Heart left ventricle (tissue), 16 donors: ENCODE measurements at regions not wholly inside any gene's neighbourhood (a gene's known extent, or its start where the extent isn't known, plus 50 kb on each side); places are given as distances from the start of the nearest gene placed in this dataset.

Source experiments
- ATAC-seq, 4 donors: fragments of 200-7000 bp; cut with Tn5 transposase; one replicate each; pipeline ENCODE4 v1.9.1; 2020 to 2022; ENCODE audit warnings: moderate library complexity in 4 of 4, mild to moderate bottlenecking in 3 of 4, moderate number of reproducible peaks in 1 of 4
- DNase-seq, 5 donors: peaks; one replicate each; pipeline ENCODE4 v3.0.0-alpha.2; 2020
- H3K27ac ChIP-seq, 12 donors: fragments of 200-600 bp; sonication (generic) in 4 of 12; one replicate each; pipeline versions ENCODE4 v1.5.0 to v1.8.0; 2016 to 2022; ENCODE audit warnings: mild to moderate bottlenecking in 2 of 12
- H3K27me3 ChIP-seq, 9 donors: fragments of 200-600 bp; sonication (generic) in 2 of 9; one replicate each; pipeline versions ENCODE4 v1.5.1 to v1.8.0; 2016 to 2022; ENCODE audit warnings: mild to moderate bottlenecking in 3 of 9
- H3K36me3 ChIP-seq, 9 donors: fragments of 200-600 bp; sonication (generic) in 2 of 9; one replicate each; pipeline versions ENCODE4 v1.5.0 to v1.8.0; 2018 to 2022; ENCODE audit warnings: mild to moderate bottlenecking in 2 of 9
- H3K4me1 ChIP-seq, 12 donors: fragments of 200-600 bp; sonication (generic) in 4 of 12; one replicate each; pipeline versions ENCODE4 v1.5.0 to v1.8.0; 2016 to 2022; ENCODE audit warnings: mild to moderate bottlenecking in 3 of 12
- H3K4me3 ChIP-seq, 12 donors: fragments of 200-600 bp; sonication (generic) in 4 of 12; one replicate each; pipeline versions ENCODE4 v1.5.0 to v1.8.0; 2017 to 2022; ENCODE audit warnings: mild to moderate bottlenecking in 9 of 12, moderate library complexity in 4 of 12
- H3K9me3 ChIP-seq, 12 donors: fragments of 200-600 bp; sonication (generic) in 4 of 12; one replicate each; pipeline versions ENCODE4 v1.5.0 to v1.8.0; 2016 to 2022; ENCODE audit warnings: mild to moderate bottlenecking in 1 of 12
- CTCF ChIP-seq, 12 donors: fragments of 200-600 bp; sonication (generic) in 4 of 12; IDR thresholded peaks; one replicate each; pipeline versions ENCODE4 v1.5.0 to v1.8.0; 2018 to 2022; ENCODE audit warnings: antibody characterized with exemption in 12 of 12, mild to moderate bottlenecking in 5 of 12
- POLR2A ChIP-seq, 2 donors: fragments of 450-650 bp; IDR thresholded peaks; one replicate each; pipeline ENCODE4 v1.6.1; 2017; ENCODE audit warnings: antibody characterized with exemption in 2 of 2, mild to moderate bottlenecking in 2 of 2, moderate library complexity in 2 of 2
- WGBS, 4 donors: extraction: QIAGEN DNeasy Blood & Tissue Kit in 2 of 4; methylation state at CpG; one replicate each; pipeline versions ENCODE4 v1.1.5 to v1.1.7; 2013 to 2018; 5-methylcytosine and 5-hydroxymethylcytosine counted together
- intact Hi-C, 10 donors: fragments of 100-400 bp; cut with DNase I; formaldehyde crosslinking; loops; one replicate each; pipeline versions ENCODE4 v1.11.1 to v1.14.2; 2022
- donor health status: ischemic (EF 13 %, LVEDD 7.1; RV severe dilation, severe dysfunction).
- donor health status: healthy with polysubstance abuse.
- donor health status: DM: no; HTN: yes; CAD: no.
- donor health status: DM: no; HTN: no; CAD: no.
- donor health status: ischemic (EF 25% LVEDD 6.9; RV normal size, moderate dysfunction).
- donor health status: ischemic (EF 25% LVEDD 5.7; RV mildly dilated, moderate dysfunction).
- donor health status: healthy.
- donor health status: DM: yes; HTN: yes; CAD: no.
- donor health status: ischemic (EF 35%, LVEDD 5.7; RV mildly dilated, moderate dysfunction).
- donor health status: nonischemic (EF 11% LVEDD 7.7; RV severe dilation, severe dysfunction).
- donor health status: DM: yes; HTN: yes; CAD: no.
- donor health status: PGD.
- donor health status: ischemic (EF 29% LVEDD 5.4; RV normal size, mild dysfunction).
- donor health status: nonischemic (EF 23%, LVEDD 6.1; RV moderate dilation, normal function).

- Histone ChIP-seq H3K4me3 (no peak overlapping the region), H3K9me3 (peaks cover 0 to 8% (median 0%) of the 10 kb centered on the region in 12 donors), H3K27ac (no peak overlapping the region), H3K4me1 (no peaks in the 10 kb centered on the region), H3K36me3 (no peaks in the 10 kb centered on the region), H3K27me3 (no peaks in the 10 kb centered on the region)
- TF ChIP-seq CTCF (IDR thresholded peaks at IDR 0.05) (no peak), POLR2A (IDR thresholded peaks at IDR 0.05) (no peak)
- ATAC-seq (no peak), DNase-seq (no peak)
- WGBS, 4 donors = 8 to 24% (median 20%) methylated on average over 1 of the region's 1 CpG
- intact Hi-C loops = no loop called here
Measured at GRCh38 chr5:153157156-153157555, 333.3 kb upstream of the GRIA1 start.

GRCh38 chr5:153158608-153159007, 331.9 kb upstream of the GRIA1 start:
- H3K4me3 ChIP-seq = no peak overlapping the region
- H3K27me3 ChIP-seq = no peaks in the 10 kb centered on the region
- H3K4me1 ChIP-seq = no peaks in the 10 kb centered on the region
- no peak overlapping the region for H3K27ac ChIP-seq
- WGBS, 4 donors = 25 to 36% (median 32%) methylated on average over 1 of the region's 1 CpG
- ATAC-seq (no peak), DNase-seq (no peak)
- intact Hi-C loops = no loop called here
- peaks cover 0 to 5% (median 0%) of the 10 kb centered on the region in 12 donors for H3K9me3 ChIP-seq
- H3K36me3 ChIP-seq = no peaks in the 10 kb centered on the region
- no peak for TF ChIP-seq CTCF (IDR thresholded peaks at IDR 0.05)
- no peak for TF ChIP-seq POLR2A (IDR thresholded peaks at IDR 0.05)

GRCh38 chr5:153159616-153160015, 330.9 kb upstream of the GRIA1 start:
- Histone ChIP-seq H3K36me3 (no peaks in the 10 kb centered on the region), H3K4me3 (no peak overlapping the region), H3K9me3 (no peaks in the 10 kb centered on the region), H3K27ac (no peak overlapping the region), H3K27me3 (no peaks in the 10 kb centered on the region), H3K4me1 (no peaks in the 10 kb centered on the region)
- ATAC-seq (no peak), DNase-seq (no peak)
- WGBS, 4 donors = 38 to 50% (median 43%) methylated on average over 3 of the region's 3 CpGs
- intact Hi-C loops = no loop called here
- TF ChIP-seq POLR2A (IDR thresholded peaks at IDR 0.05) (no peak), CTCF (IDR thresholded peaks at IDR 0.05) (no peak)

GRCh38 chr5:153168241-153168640, 322.2 kb upstream of the GRIA1 start:
- no peak for ATAC-seq
- Histone ChIP-seq H3K4me3 (no peak overlapping the region), H3K9me3 (no peaks in the 10 kb centered on the region), H3K27ac (no peak overlapping the region), H3K27me3 (no peaks in the 10 kb centered on the region), H3K36me3 (no peaks in the 10 kb centered on the region), H3K4me1 (no peaks in the 10 kb centered on the region)
- TF ChIP-seq CTCF (IDR thresholded peaks at IDR 0.05) (no peak), POLR2A (IDR thresholded peaks at IDR 0.05) (no peak)
- 62 to 79% (median 74%) methylated on average over 1 of the region's 1 CpG for WGBS, 4 donors
- intact Hi-C loops = no loop called here
- DNase-seq = no peak
